ENCODE measurements at regions not wholly inside any gene's neighbourhood (a gene's known extent, or its start where the extent isn't known, plus 50 kb on each side); places are given as distances from the start of the nearest gene placed in this dataset.
"Not testable (repeated sequence)": the region's sequence is repeated elsewhere in the genome, so short reads cannot be mapped to it uniquely, and the experiment has no call there.

GRCh38 chr6:137643644-137644043 lies 149.4 kb upstream of the OLIG3 start:
- H2AFZ ChIP-seq (ENCODE audit: low read depth); H3K27me3 ChIP-seq (ENCODE audit: insufficient read depth); DNase-seq; H3K4me3 ChIP-seq (ENCODE audit: low read depth in 2 of 2, low read length in 1 of 2); H3K79me2 ChIP-seq (ENCODE audit: insufficient read depth); H3K9me2 ChIP-seq; H3K9ac ChIP-seq; H3K4me2 ChIP-seq; POLR2A ChIA-PET; H3K27ac ChIP-seq (ENCODE audit: low read depth in 2 of 2, low read length in 1 of 2); H3K9me3 ChIP-seq; CTCF ChIA-PET; H3K36me3 ChIP-seq (replicated peaks in 1 of 2; ENCODE audit: control insufficient read depth in 1 of 2, insufficient read depth in 2 of 2, low read length in 1 of 2); H3F3A ChIP-seq (replicated peaks; ENCODE audit: insufficient read depth); H4K20me1 ChIP-seq (ENCODE audit: insufficient read depth); H3K4me1 ChIP-seq (ENCODE audit: control insufficient read depth in 1 of 2, insufficient read depth in 2 of 2, low read depth in 1 of 2, low read length in 1 of 2): not testable (repeated sequence)
- WGBS (ENCODE audit: low lambda C conversion rate) = 0% methylated on average over 2 of the region's 2 CpGs

GRCh38 chr6:137645850-137646249 lies 151.7 kb upstream of the OLIG3 start:
- H3K36me3 ChIP-seq (replicated peaks in 1 of 2; ENCODE audit: control insufficient read depth in 1 of 2, insufficient read depth in 2 of 2, low read length in 1 of 2) = no peaks in the 10 kb centered on the region
- no peaks in the 10 kb centered on the region for H3K4me1 ChIP-seq (ENCODE audit: control insufficient read depth in 1 of 2, insufficient read depth in 2 of 2, low read depth in 1 of 2, low read length in 1 of 2)
- no peaks in the 10 kb centered on the region; the same call in 1 of the 2 replicates for H3K27me3 ChIP-seq (ENCODE audit: insufficient read depth)
- ChIA-PET CTCF (no interaction called here), POLR2A (no interaction called here)
- no peaks in the 10 kb centered on the region for H3K9me3 ChIP-seq
- 65% methylated on average over 5 of the region's 13 CpGs for WGBS (ENCODE audit: low lambda C conversion rate)
- DNase-seq = no peak
- H3K9me2 ChIP-seq = no peaks in the 10 kb centered on the region
- H2AFZ ChIP-seq (ENCODE audit: low read depth) = no peak overlapping the region
- no peaks in the 10 kb centered on the region for H3K79me2 ChIP-seq (ENCODE audit: insufficient read depth)
- no peaks in the 10 kb centered on the region for H4K20me1 ChIP-seq (ENCODE audit: insufficient read depth)
- H3K4me2 ChIP-seq = no peak overlapping the region
- no peak for TF ChIP-seq RAD21 (IDR thresholded peaks at IDR 0.05; ENCODE audit: low read length)
- H3K27ac ChIP-seq (ENCODE audit: low read depth in 2 of 2, low read length in 1 of 2) = no peak overlapping the region
- no peak overlapping the region for H3K9ac ChIP-seq
- H3F3A ChIP-seq (replicated peaks; ENCODE audit: insufficient read depth) = no peaks in the 10 kb centered on the region
- H3K4me3 ChIP-seq (ENCODE audit: low read depth in 2 of 2, low read length in 1 of 2) = no peak overlapping the region

- CTCF ChIA-PET = no interaction called here
- POLR2A ChIA-PET = no interaction called here
- DNase-seq = no peak
- no peak overlapping the region for H3K9ac ChIP-seq
- no peaks in the 10 kb centered on the region for H4K20me1 ChIP-seq (ENCODE audit: insufficient read depth)
- no peak overlapping the region for H3K4me3 ChIP-seq (ENCODE audit: low read depth in 2 of 2, low read length in 1 of 2)
- TF ChIP-seq EP300 (IDR thresholded peaks at IDR 0.05; ENCODE audit: borderline replicate concordance in 1 of 2, low read depth in 1 of 2, low read length in 1 of 2) (no peak), TEAD4 (IDR thresholded peaks at IDR 0.05; ENCODE audit: borderline replicate concordance, insufficient read depth) (no peak), MAX (IDR thresholded peaks at IDR 0.05; ENCODE audit: low read depth) (no peak), GATA2 (CRISPR knock-in tag; IDR thresholded peaks at IDR 0.05) (no peak), ELF1 (IDR thresholded peaks at IDR 0.05) (no peak), USF2 (IDR thresholded peaks at IDR 0.05; ENCODE audit: borderline replicate concordance, low read depth, low read length) (no peak), POLR2AphosphoS5 (IDR thresholded peaks at IDR 0.05; ENCODE audit: low read depth, low read length) (no peak), SMC3 (IDR thresholded peaks at IDR 0.05; ENCODE audit: low read depth, low read length) (no peak), MXI1 (IDR thresholded peaks at IDR 0.05; ENCODE audit: low read depth, low read length) (no peak), GABPA (IDR thresholded peaks at IDR 0.05; ENCODE audit: low read depth) (no peak), NRF1 (IDR thresholded peaks at IDR 0.05; ENCODE audit: low read depth, low read length) (no peak), TAF1 (IDR thresholded peaks at IDR 0.05; ENCODE audit: borderline replicate concordance, low read depth, low read length) (no peak), CTCF (IDR thresholded peaks at IDR 0.05) (no peak), FOXJ3 (CRISPR knock-in tag; IDR thresholded peaks at IDR 0.05) (no peak), JUND (IDR thresholded peaks at IDR 0.05) (no peak), IRF3 (IDR thresholded peaks at IDR 0.05; ENCODE audit: low read depth, low read length) (no peak), TCF12 (IDR thresholded peaks at IDR 0.05) (no peak)
- no peak overlapping the region for H3K27ac ChIP-seq (ENCODE audit: low read depth in 2 of 2, low read length in 1 of 2)
- no peaks in the 10 kb centered on the region for H3K9me3 ChIP-seq
- no peaks in the 10 kb centered on the region for H3K4me1 ChIP-seq (ENCODE audit: control insufficient read depth in 1 of 2, insufficient read depth in 2 of 2, low read depth in 1 of 2, low read length in 1 of 2)
- no peaks in the 10 kb centered on the region for H3K79me2 ChIP-seq (ENCODE audit: insufficient read depth)
- H3K9me2 ChIP-seq = no peaks in the 10 kb centered on the region
- no peak overlapping the region for H2AFZ ChIP-seq (ENCODE audit: low read depth)
- no peaks in the 10 kb centered on the region for H3F3A ChIP-seq (replicated peaks; ENCODE audit: insufficient read depth)
- WGBS (ENCODE audit: low lambda C conversion rate) = no CpG with 5 or more reads among the region's 1 CpG
- no peaks in the 10 kb centered on the region for H3K36me3 ChIP-seq (replicated peaks in 1 of 2; ENCODE audit: control insufficient read depth in 1 of 2, insufficient read depth in 2 of 2, low read length in 1 of 2)
- H3K27me3 ChIP-seq (ENCODE audit: insufficient read depth) = no peaks in the 10 kb centered on the region
- H3K4me2 ChIP-seq = no peak overlapping the region
Observed at GRCh38 chr6:137646484-137646883, 152.3 kb upstream of the OLIG3 start.

Data from SK-N-SH (cell line).